ENCODE measurements at regions not wholly inside any gene's neighbourhood (a gene's known extent, or its start where the extent isn't known, plus 50 kb on each side); places are given as distances from the start of the nearest gene placed in this dataset.

DNA sequence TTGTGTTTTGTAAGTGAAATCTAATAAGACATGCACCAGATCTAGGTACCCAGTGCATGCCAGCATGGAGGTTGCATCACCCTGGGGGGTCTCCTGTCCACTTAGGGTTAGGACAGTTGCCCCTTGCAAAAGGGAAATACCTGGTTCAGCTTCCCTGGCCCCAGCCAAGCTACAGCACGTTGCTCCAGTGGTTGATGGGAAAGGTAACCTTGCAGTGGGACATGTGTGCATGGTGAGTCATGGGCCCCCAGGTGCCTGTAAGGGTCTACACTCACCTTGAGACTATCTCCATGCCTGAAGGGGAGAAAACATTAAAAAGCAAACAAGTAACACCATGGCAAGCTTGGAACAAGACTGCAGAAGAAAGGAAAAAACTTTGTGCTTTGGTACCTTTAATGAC, 143.9 kb downstream of the LSM5 start:
- Histone ChIP-seq H3K4me1 (no peaks in the 10 kb centered on the region), H3K27ac (no peak overlapping the region), H3K9me3 (no peaks in the 10 kb centered on the region), H3K4me3 (no peak overlapping the region), H3K36me3 (no peaks in the 10 kb centered on the region), H3K27me3 (no peaks in the 10 kb centered on the region)
- TF ChIP-seq, protein P1, sequence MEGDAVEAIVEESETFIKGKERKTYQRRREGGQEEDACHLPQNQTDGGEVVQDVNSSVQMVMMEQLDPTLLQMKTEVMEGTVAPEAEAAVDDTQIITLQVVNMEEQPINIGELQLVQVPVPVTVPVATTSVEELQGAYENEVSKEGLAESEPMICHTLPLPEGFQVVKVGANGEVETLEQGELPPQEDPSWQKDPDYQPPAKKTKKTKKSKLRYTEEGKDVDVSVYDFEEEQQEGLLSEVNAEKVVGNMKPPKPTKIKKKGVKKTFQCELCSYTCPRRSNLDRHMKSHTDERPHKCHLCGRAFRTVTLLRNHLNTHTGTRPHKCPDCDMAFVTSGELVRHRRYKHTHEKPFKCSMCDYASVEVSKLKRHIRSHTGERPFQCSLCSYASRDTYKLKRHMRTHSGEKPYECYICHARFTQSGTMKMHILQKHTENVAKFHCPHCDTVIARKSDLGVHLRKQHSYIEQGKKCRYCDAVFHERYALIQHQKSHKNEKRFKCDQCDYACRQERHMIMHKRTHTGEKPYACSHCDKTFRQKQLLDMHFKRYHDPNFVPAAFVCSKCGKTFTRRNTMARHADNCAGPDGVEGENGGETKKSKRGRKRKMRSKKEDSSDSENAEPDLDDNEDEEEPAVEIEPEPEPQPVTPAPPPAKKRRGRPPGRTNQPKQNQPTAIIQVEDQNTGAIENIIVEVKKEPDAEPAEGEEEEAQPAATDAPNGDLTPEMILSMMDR (IDR thresholded peaks at IDR 0.05): no peak
- DNase-seq (ENCODE audit: low spot score in 2 of 2): no peak
- intact Hi-C loops (cut with DNase I): loop anchor here (2.0 kb wide), 1 partner anchor 135 kb away; no protein-coding TSS in a partner anchor

DNA sequence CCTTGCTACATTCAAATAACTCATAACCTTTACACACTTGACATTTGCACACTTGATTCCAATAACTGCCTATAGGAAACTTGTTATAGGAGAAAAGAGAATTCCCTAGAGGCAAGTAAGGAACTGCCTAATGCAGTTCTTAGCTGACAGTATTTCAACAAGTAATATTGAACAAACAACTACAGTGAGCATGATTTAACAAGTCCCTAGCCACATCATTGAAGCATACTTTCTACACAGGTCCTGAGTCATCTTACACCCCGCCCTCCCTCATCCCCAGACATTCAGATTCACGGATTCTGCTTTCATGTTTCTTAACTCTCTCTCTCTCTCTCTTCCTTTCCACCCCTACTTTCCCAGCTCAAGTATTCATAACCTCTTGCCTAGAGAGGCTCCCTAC, 153.5 kb downstream of the LSM5 start:
- DNase-seq (ENCODE audit: low spot score in 2 of 2): no peak
- Histone ChIP-seq H3K4me1 (no peaks in the 10 kb centered on the region), H3K9me3 (no peaks in the 10 kb centered on the region), H3K36me3 (no peaks in the 10 kb centered on the region), H3K27ac (no peak overlapping the region), H3K4me3 (no peak overlapping the region), H3K27me3 (no peaks in the 10 kb centered on the region)
- intact Hi-C loops (cut with DNase I): no loop called here
- TF ChIP-seq, protein P1 (IDR thresholded peaks at IDR 0.05): no peak

DNA sequence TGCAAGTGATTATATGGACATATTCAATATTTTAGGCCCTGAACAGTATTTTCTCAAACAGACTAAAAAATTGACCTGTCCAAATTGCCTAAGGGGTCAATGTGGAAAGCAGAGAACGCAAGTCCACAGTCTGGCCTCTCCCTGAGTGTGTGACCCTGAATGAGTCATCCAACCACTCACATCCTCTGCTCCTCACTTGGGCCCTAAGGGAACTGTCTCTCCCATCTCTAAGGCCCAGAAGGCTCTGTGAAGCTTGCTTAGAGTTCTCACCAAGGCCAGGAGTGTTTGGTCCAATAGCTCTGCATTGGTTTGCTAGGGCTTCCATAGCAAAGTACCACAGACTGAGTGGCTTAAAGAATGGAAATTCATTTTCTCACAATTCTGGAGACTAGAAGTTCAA, 155.1 kb downstream of the LSM5 start:
- no peak for DNase-seq (ENCODE audit: low spot score in 2 of 2)
- TF ChIP-seq, protein P1 (IDR thresholded peaks at IDR 0.05): no peak
- no peak overlapping the region for H3K4me3 ChIP-seq
- no peaks in the 10 kb centered on the region for H3K9me3 ChIP-seq
- no peaks in the 10 kb centered on the region for H3K36me3 ChIP-seq
- no peaks in the 10 kb centered on the region for H3K27me3 ChIP-seq
- H3K4me1 ChIP-seq: no peaks in the 10 kb centered on the region
- intact Hi-C loops (cut with DNase I): no loop called here
- H3K27ac ChIP-seq: no peak overlapping the region

DNA sequence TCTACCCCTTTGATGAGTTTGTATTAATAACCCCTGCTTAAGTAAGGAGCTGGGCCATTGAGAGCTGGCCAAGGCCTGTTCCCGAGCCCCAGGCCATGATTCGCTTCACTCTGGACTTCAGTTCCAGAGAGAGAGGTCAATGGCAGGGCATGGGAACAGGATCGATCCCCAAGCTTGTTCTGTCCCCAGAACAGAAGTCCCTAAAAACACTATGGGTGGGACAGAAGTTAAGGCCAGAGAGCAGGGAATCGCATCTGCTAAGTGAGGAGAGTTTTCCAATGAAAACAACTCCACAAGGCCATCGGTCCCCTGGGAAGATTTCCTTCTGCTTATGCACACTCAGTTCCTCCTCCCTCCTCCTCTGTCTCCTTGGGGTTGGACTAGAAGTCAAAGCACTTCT, 159.6 kb downstream of the LSM5 start:
- DNase-seq (ENCODE audit: low spot score in 2 of 2): no peak
- no peaks in the 10 kb centered on the region for H3K27me3 ChIP-seq
- H3K4me3 ChIP-seq: no peak overlapping the region
- H3K27ac ChIP-seq: no peak overlapping the region
- no peaks in the 10 kb centered on the region for H3K9me3 ChIP-seq
- intact Hi-C loops (cut with DNase I): no loop called here
- TF ChIP-seq, protein P1 (IDR thresholded peaks at IDR 0.05): no peak
- no peaks in the 10 kb centered on the region for H3K36me3 ChIP-seq
- H3K4me1 ChIP-seq: no peaks in the 10 kb centered on the region

DNA sequence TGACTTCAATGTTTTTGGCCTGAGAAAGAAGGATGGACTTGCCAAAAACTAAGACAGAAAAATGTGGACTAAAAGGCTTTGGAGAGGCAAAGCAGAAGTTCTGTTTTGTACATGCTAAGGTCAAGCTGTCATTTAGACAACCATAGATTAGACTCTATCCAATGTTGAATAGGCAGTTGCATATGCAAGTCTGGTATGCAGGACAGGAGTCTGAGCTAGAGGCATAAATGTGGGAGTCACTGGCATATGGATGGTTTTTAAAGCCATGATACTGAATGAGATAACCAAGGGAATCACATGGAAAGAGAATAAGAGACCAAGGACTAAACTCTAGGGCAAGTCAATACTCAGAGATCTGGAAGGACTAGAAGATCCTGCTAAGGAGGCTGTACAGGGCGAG, 164.1 kb downstream of the LSM5 start:
- H3K9me3 ChIP-seq: no peaks in the 10 kb centered on the region
- no peaks in the 10 kb centered on the region for H3K36me3 ChIP-seq
- no peak for DNase-seq (ENCODE audit: low spot score in 2 of 2)
- no peak overlapping the region for H3K27ac ChIP-seq
- no peaks in the 10 kb centered on the region for H3K4me1 ChIP-seq
- no peak overlapping the region for H3K4me3 ChIP-seq
- TF ChIP-seq, protein P1 (IDR thresholded peaks at IDR 0.05): no peak
- H3K27me3 ChIP-seq: no peaks in the 10 kb centered on the region
- intact Hi-C loops (cut with DNase I): no loop called here

DNA sequence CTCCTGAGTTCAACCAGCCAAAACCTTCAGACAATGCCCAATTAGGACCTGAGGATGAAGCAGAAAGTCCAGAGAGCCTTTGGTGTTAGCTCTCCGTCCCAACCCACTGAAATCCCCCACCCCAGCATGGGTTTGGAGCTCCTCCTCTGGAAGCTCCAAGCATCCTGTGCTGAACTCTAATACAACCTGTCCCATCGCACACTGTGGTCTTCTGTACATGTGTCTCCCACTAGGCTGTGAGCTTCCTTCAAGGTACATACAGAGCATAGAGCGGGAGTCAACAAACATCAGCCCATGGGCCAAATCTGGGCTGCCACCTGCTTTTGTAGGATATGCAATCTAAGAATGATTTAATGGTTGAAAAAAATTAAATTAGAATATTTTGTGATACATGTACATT, 166.5 kb downstream of the LSM5 start:
- Histone ChIP-seq H3K4me3 (no peak overlapping the region), H3K27ac (no peak overlapping the region), H3K4me1 (no peaks in the 10 kb centered on the region), H3K9me3 (no peaks in the 10 kb centered on the region), H3K36me3 (no peaks in the 10 kb centered on the region), H3K27me3 (no peaks in the 10 kb centered on the region)
- intact Hi-C loops (cut with DNase I): no loop called here
- no peak for DNase-seq (ENCODE audit: low spot score in 2 of 2)
- TF ChIP-seq, protein P1 (IDR thresholded peaks at IDR 0.05): no peak
